GM23248 (cell line): ENCODE measurements at regions not wholly inside any gene's neighbourhood (a gene's known extent, or its start where the extent isn't known, plus 50 kb on each side); places are given as distances from the start of the nearest gene placed in this dataset.

Experiments used
- EZH2 ChIP-seq: fragments of 200-600 bp; sonication (generic); IDR thresholded peaks from 2 replicates; pipeline ENCODE4 v1.6.1; 2018; ENCODE audit warnings: antibody characterized with exemption, mild to moderate bottlenecking; ENCODE audit not compliant: insufficient read depth, poor library complexity, severe bottlenecking
- EZH2phosphoT487 ChIP-seq: fragments of 200-600 bp; sonication (generic); IDR thresholded peaks from 2 replicates; pipeline ENCODE4 v1.6.1; 2018; ENCODE audit warnings: antibody characterized with exemption, moderate library complexity, mild to moderate bottlenecking, low read depth; ENCODE audit not compliant: insufficient read depth

GRCh38 chr9:85303757-85304134 is 438.0 kb downstream of the AGTPBP1 start:
- TF ChIP-seq EZH2phosphoT487 (no peak), EZH2 (no peak)
